Skeletal muscle satellite cell (primary cell): ENCODE measurements at regions not wholly inside any gene's neighbourhood (a gene's known extent, or its start where the extent isn't known, plus 50 kb on each side); places are given as distances from the start of the nearest gene placed in this dataset.

ENCODE experiments used
- H3K27me3 ChIP-seq: 2 replicates; pipeline ENCODE4 v1.7.0; 2013; ENCODE audit warnings: low read length; ENCODE audit not compliant: control insufficient read depth, insufficient read depth
- H3K36me3 ChIP-seq: 2 replicates; pipeline ENCODE4 v1.7.0; 2013; ENCODE audit warnings: mild to moderate bottlenecking, control low read depth, low read length; ENCODE audit not compliant: insufficient read depth
- H3K4me1 ChIP-seq: 2 replicates; pipeline ENCODE4 v1.7.0; 2013; ENCODE audit warnings: low read length; ENCODE audit not compliant: control insufficient read depth, insufficient read depth
- H3K4me2 ChIP-seq: 2 replicates; pipeline ENCODE4 v1.7.0; 2013; ENCODE audit warnings: mild to moderate bottlenecking, low read length
- H3K4me3 ChIP-seq: 2 replicates; pipeline ENCODE4 v1.7.0; 2013; ENCODE audit warnings: low read length
- H3K9ac ChIP-seq: 2 replicates; pipeline ENCODE4 v1.7.0; 2013; ENCODE audit warnings: mild to moderate bottlenecking, low read depth, low read length, moderate library complexity
- H3K9me3 ChIP-seq: replicated peaks from 2 replicates; pipeline ENCODE4 v1.7.0; 2013; ENCODE audit warnings: mild to moderate bottlenecking, control low read depth, low read length

- H3K4me1 ChIP-seq: no peaks in the 10 kb centered on the region
- no peak overlapping the region for H3K4me3 ChIP-seq
- H3K9ac ChIP-seq: no peak overlapping the region
- H3K27me3 ChIP-seq: no peaks in the 10 kb centered on the region
- no peak overlapping the region for H3K4me2 ChIP-seq
- H3K36me3 ChIP-seq: no peaks in the 10 kb centered on the region
- H3K9me3 ChIP-seq: peaks cover 12% of the 10 kb centered on the region
Observed at GRCh38 chr2:81523344-81523743, 1218.8 kb upstream of the LRRTM1 start.

GRCh38 chr2:81513328-81513727, 1208.8 kb upstream of the LRRTM1 start:
- Histone ChIP-seq H3K36me3 (no peaks in the 10 kb centered on the region), H3K4me3 (no peak overlapping the region), H3K9ac (no peak overlapping the region), H3K4me1 (no peaks in the 10 kb centered on the region), H3K4me2 (no peak overlapping the region), H3K27me3 (no peaks in the 10 kb centered on the region), H3K9me3 (no peaks in the 10 kb centered on the region)

- Histone ChIP-seq H3K4me3 (no peak overlapping the region), H3K9me3 (peaks cover 8% of the 10 kb centered on the region), H3K9ac (no peak overlapping the region), H3K4me1 (no peaks in the 10 kb centered on the region), H3K4me2 (no peak overlapping the region), H3K27me3 (no peaks in the 10 kb centered on the region), H3K36me3 (no peaks in the 10 kb centered on the region)
Observed at GRCh38 chr2:81505586-81505985, 1201.0 kb upstream of the LRRTM1 start.

- no peaks in the 10 kb centered on the region for H3K4me1 ChIP-seq
Observed at GRCh38 chr2:81495556-81495955, 1191.0 kb upstream of the LRRTM1 start.

GRCh38 chr2:81483254-81483653, 1178.7 kb upstream of the LRRTM1 start:
- Histone ChIP-seq H3K27me3 (no peaks in the 10 kb centered on the region), H3K9me3 (peaks cover 7% of the 10 kb centered on the region), H3K9ac (no peak overlapping the region), H3K4me3 (no peak overlapping the region), H3K4me1 (no peaks in the 10 kb centered on the region), H3K4me2 (no peak overlapping the region), H3K36me3 (no peaks in the 10 kb centered on the region)

More at GRCh38 chr2:81495556-81495955, 1191.0 kb upstream of the LRRTM1 start:
- Histone ChIP-seq H3K27me3 (no peaks in the 10 kb centered on the region), H3K4me2 (no peak overlapping the region), H3K9me3 (peaks cover 5% of the 10 kb centered on the region), H3K9ac (no peak overlapping the region), H3K4me3 (no peak overlapping the region), H3K36me3 (no peaks in the 10 kb centered on the region)

GRCh38 chr2:81481994-81482368, 1177.4 kb upstream of the LRRTM1 start:
- Histone ChIP-seq H3K36me3 (no peaks in the 10 kb centered on the region), H3K9me3 (peaks cover 10% of the 10 kb centered on the region), H3K4me3 (no peak overlapping the region), H3K9ac (no peak overlapping the region), H3K4me1 (no peaks in the 10 kb centered on the region), H3K27me3 (no peaks in the 10 kb centered on the region), H3K4me2 (no peak overlapping the region)

- Histone ChIP-seq H3K4me1 (no peaks in the 10 kb centered on the region), H3K27me3 (no peaks in the 10 kb centered on the region), H3K4me3 (no peak overlapping the region), H3K36me3 (no peaks in the 10 kb centered on the region), H3K4me2 (no peak overlapping the region), H3K9me3 (peaks cover 10% of the 10 kb centered on the region), H3K9ac (no peak overlapping the region)
Observed at GRCh38 chr2:81481242-81481993, 1176.9 kb upstream of the LRRTM1 start.

GRCh38 chr2:81467096-81467495, 1162.5 kb upstream of the LRRTM1 start:
- Histone ChIP-seq H3K4me2 (no peak overlapping the region), H3K4me3 (no peak overlapping the region), H3K36me3 (no peaks in the 10 kb centered on the region), H3K9ac (no peak overlapping the region), H3K9me3 (peaks cover 7% of the 10 kb centered on the region), H3K4me1 (no peaks in the 10 kb centered on the region), H3K27me3 (no peaks in the 10 kb centered on the region)

GRCh38 chr2:81462420-81462819, 1157.9 kb upstream of the LRRTM1 start:
- no peak overlapping the region for H3K9ac ChIP-seq

GRCh38 chr2:81445176-81445575, 1140.6 kb upstream of the LRRTM1 start:
- Histone ChIP-seq H3K4me2 (no peak overlapping the region), H3K4me3 (no peak overlapping the region), H3K36me3 (no peaks in the 10 kb centered on the region), H3K27me3 (no peaks in the 10 kb centered on the region), H3K9me3 (no peaks in the 10 kb centered on the region), H3K9ac (no peak overlapping the region), H3K4me1 (no peaks in the 10 kb centered on the region)

More at GRCh38 chr2:81462420-81462819, 1157.9 kb upstream of the LRRTM1 start:
- H3K4me1 ChIP-seq: no peaks in the 10 kb centered on the region
- no peak overlapping the region for H3K4me3 ChIP-seq
- no peak overlapping the region for H3K4me2 ChIP-seq
- peaks cover 6% of the 10 kb centered on the region for H3K9me3 ChIP-seq
- H3K36me3 ChIP-seq: no peaks in the 10 kb centered on the region
- no peaks in the 10 kb centered on the region for H3K27me3 ChIP-seq

- no peaks in the 10 kb centered on the region for H3K27me3 ChIP-seq
- no peaks in the 10 kb centered on the region for H3K4me1 ChIP-seq
- no peaks in the 10 kb centered on the region for H3K36me3 ChIP-seq
- H3K4me3 ChIP-seq: no peak overlapping the region
- no peak overlapping the region for H3K9ac ChIP-seq
- no peak overlapping the region for H3K4me2 ChIP-seq
- H3K9me3 ChIP-seq: no peaks in the 10 kb centered on the region
Observed at GRCh38 chr2:81437456-81438000, 1133.0 kb upstream of the LRRTM1 start.

- Histone ChIP-seq H3K4me2 (no peak overlapping the region), H3K9ac (no peak overlapping the region), H3K9me3 (no peaks in the 10 kb centered on the region), H3K4me1 (no peaks in the 10 kb centered on the region), H3K27me3 (no peaks in the 10 kb centered on the region), H3K36me3 (no peaks in the 10 kb centered on the region), H3K4me3 (no peak overlapping the region)
Observed at GRCh38 chr2:81436256-81436655, 1131.7 kb upstream of the LRRTM1 start.
